Activated CD4-positive, alpha-beta T cell treated with anti-CD3 and anti-CD28 coated beads, Interleukin-2, Interleukin-6, amounts not matched to agents 100 ng/mL and 50 ng/mL, durations not matched to agents 16 hours and 8 hours (primary cell): ENCODE measurements at regions not wholly inside any gene's neighbourhood (a gene's known extent, or its start where the extent isn't known, plus 50 kb on each side); places are given as distances from the start of the nearest gene placed in this dataset.

ENCODE experiments used
- DNase-seq: peaks from one replicate; pipeline ENCODE4 v3.0.0-alpha.2; 2020

- no peak for DNase-seq
Observed at GRCh38 chr15:101590785-101591184, 61.4 kb downstream of the TM2D3 start.

DNA sequence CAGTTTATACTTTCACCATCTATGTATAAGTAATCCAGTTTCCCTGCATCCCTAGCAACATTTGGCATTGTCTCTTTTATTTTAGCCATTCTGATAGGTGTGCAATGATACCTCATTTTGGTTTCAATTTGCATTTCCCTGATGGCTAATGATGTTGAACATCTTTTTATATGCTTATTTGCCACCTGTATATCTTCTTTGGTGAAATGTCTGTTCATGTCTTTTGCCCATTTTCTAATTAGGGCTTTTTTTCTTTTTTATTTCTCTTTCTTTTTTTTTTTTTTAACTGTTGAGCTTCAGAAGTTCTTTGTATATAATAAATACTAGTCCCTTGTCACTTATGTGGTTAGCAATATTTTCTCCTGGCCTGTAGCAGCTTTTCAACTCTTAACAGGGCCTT lies 68.9 kb downstream of the TM2D3 start:
- no peak for DNase-seq

DNA sequence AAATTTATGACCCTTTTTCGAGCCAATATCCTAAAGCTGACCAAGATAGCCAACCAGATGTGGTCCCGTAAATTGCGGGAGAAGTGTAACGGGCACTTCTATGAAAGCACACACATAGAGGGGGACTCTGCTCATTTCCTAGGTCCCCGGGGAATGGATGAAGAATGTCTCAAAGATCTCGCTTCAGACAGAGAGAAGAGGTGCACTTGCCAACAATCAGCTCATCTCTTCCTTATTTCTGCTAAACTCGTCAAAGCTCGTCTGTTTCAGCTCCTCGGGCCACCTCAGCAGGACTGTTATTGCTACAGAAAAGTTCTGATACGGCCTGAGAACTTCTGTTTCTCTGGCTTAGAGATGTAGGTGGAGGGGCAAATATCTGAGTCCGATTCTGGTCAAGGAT lies 71.8 kb downstream of the TM2D3 start:
- no peak for DNase-seq

- DNase-seq = no peak
Observed at GRCh38 chr15:101579631-101580163, 72.5 kb downstream of the TM2D3 start.

- peak; percentile 33 for DNase-seq
Observed at GRCh38 chr15:101578443-101578894, 73.7 kb downstream of the TM2D3 start.

DNA sequence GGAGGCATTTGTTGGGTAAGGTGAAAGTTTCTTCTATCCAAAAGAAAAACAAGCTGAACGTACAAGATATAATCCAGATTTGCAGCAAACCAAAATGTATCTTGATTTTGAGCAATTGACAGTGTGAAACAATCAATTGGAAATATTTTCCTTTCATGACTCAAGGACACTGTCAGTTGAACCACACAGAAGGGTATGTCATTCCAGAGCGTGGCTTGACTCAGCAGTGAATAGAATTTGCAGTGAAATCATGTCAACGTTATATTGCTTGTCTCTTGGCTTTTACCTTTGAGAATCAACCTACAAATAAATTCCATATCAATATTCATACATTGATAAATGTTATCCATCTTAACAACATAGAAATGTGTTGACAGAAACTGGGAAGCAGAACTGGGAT lies 78.2 kb downstream of the TM2D3 start:
- no peak for DNase-seq

GRCh38 chr15:101570241-101570640 lies 80.7 kb upstream of the PCSK6 start:
- no peak for DNase-seq

GRCh38 chr15:101568821-101569555 lies 79.5 kb upstream of the PCSK6 start:
- no peak for DNase-seq

GRCh38 chr15:101568309-101568708 lies 78.8 kb upstream of the PCSK6 start:
- no peak for DNase-seq

- no peak for DNase-seq
Observed at GRCh38 chr15:101566748-101567488, 77.4 kb upstream of the PCSK6 start.

DNA sequence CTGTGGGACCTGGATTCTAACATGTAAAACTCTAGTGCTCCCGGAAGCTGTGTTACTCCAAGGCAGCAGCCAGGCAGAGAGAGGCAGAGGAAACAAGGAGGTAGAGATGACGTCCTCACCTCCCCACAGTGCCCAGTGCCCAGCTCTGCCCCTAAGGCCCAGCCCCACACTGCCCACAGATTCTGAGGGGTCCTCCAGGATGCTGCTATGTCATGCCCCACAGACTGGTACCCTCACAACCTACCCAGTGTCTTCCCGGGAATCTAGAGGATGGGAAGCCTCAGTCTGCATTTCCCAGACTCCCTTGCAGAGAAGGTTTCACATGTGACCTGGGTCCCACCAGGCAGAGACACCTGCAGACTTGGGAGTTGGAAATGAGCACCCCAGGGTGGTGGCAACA lies 75.9 kb upstream of the PCSK6 start:
- DNase-seq = no peak

DNA sequence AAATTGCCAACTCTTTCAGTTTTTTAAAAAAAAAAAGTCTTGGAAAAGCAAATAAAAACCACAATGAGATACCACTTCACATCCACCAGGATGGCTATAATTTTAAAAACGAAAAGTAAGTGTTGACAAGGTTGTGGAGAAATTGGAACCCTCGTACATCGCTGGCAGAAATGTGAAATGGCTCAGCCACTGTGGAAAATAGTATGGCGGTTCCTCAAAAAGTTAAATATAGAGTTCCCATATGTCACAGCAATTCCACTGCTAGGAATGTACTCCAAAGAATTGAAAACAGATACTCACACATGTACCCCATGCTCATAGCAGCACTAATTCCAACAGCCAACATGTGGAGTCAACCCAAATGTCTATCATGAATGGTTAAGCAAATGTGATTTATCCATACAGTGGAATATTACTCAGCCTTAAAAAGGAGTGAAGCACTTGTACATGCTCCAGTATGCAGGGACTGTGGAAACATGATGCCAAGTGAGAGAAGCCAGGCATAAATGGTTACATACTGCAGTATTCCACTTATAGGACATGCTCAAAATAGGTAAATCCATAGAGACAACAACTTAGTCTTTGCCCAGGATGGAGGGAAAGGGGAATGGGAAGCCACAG lies 73.8 kb upstream of the PCSK6 start:
- no peak for DNase-seq

DNA sequence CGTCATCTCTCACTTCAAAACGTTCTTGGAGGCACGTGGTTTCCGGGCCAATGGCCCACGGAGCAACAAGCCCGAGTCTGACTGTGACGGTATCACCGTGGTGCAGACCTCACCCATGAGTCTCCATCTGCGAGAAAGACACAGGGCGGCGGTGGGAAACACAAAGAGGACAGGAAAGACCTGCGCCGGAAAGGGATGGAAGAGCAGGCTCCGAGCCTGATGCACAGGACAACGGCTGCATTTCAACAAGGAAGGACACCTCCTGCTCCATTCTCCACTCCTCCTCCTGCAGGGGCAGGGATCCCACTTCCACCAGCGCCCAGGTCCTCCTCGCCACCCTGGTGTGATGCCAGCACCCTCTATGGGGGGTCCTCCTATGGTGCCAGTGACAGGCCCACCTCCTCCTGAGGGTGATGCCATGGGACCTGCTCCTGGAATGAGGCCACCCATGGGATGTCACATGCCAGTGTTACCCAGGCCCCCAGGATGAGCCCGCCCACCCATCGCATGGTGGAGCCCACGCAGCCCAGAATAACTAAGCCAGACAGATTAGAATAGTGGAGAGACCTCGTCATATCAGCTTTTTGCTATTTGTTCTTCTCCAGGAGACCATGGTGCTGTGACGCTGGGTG lies 73.0 kb upstream of the PCSK6 start:
- DNase-seq = no peak

DNA sequence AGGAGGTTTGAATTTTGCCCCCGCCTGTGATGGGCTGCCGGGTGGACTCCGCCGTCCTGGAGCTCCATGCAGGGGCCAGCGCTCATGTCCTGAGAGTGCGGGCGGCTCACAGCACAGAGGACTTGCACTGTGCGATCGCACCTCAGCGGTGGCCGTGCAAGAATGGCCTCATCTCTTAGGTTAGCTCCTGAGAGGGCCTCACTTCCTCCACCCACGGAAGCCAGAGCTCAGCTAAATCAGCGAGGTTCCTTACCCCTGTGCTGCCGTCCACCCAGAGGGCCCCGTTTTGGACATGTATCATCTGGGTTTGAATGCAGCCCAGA lies 72.0 kb upstream of the PCSK6 start:
- no peak for DNase-seq

DNA sequence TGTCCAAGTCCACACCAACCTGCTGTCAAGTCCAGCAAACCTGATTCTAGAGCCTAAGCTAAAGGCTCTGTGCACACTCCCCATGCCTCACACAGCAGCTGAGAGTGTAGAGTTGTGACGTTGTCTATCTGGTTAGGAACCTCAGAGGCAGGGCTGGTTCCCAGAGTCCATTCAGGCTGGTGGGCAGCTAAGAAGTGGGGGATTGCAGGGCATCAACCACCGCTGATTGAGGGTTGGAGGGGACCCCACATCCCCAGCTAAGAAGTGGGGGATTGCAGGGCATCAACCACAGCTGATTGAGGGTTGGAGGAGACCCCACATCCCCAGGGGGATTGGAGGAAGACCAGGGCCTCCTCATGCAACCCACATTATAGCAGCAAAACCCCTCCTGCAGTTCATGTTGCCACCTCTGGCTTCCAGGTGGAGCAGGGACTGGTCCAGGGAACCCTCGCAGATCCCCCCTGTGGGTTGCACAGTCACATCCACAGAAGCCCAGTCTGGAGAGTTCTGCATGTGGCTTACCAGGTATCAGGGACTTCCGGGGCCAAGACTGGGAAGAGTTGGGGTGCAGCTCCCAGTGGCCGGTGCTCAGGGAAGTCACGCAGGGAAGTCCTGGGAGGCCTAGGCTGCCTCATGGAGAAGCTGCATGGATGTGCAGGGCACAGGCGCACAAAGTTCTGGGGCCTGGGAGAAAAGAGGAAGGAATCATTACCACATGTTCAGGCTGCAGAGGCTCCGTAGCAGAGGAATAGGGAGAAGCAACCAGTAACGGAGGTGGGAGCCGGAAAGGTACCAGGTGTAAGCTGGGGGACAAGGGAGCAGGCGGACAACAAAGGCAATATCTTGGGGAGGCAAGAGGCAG lies 71.4 kb upstream of the PCSK6 start:
- no peak for DNase-seq

DNA sequence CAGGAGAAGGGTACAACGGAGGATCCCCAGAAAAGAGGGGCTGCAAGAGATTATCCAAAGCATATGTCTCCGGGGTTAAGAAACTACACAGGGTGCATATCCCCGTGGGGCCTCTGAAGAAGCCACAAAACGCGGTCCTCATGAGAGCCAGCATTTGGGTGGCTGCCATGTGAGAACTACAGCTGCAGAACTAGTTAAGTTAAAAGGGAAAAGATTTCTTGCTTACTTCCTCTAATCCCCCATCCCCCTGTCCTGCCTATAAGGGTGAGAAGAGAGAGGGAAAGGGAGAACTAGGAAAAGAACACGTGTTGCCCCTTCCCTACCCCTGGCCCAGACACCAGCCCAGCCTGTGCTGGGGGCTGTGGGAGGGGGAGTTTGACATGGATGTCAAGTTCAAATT lies 70.4 kb upstream of the PCSK6 start:
- no peak for DNase-seq

DNA sequence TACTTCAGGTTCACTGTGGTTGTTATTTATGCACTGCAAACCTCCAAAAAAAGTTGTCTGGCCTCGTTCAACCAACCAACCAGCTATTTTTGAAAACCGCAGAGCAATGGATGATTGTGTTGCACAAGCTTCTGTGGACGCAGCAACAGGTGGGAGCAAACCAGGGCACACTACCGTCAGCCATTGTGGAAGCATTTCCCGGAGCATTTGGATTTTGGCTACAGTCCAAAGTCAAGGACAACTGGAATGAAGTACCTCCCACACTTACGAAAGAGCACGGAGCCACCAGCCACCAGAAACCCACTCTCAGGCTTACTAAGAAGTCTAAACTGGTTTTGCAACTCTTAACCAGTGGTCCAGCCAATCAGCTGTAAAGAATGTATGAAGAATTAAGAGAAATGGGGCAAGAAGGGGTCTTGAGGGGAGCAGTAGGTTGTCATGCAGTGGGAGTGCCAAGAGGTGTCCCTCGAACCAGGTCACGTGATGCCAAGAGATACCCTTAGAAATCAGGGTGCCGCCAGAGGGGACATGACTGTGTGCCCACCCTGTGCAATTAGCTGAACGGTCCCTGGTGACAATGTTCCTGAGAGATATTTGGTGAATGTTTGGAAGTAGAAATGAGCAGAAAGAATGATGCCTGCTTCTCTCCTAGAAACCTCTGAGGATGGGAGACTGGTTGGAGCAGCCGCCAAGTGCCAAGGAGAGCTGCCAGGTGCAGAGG lies 68.9 kb upstream of the PCSK6 start:
- no peak for DNase-seq

GRCh38 chr15:101556273-101556672 lies 66.8 kb upstream of the PCSK6 start:
- DNase-seq = no peak

- DNase-seq = no peak
Observed at GRCh38 chr15:101554115-101554915, 64.8 kb upstream of the PCSK6 start.

GRCh38 chr15:101551696-101552591 lies 62.4 kb upstream of the PCSK6 start:
- DNase-seq = no peak
